Choroid plexus epithelial cell (primary cell): ENCODE measurements at regions not wholly inside any gene's neighbourhood (a gene's known extent, or its start where the extent isn't known, plus 50 kb on each side); places are given as distances from the start of the nearest gene placed in this dataset.

Experiments
- DNase-seq: peaks from one replicate; pipeline ENCODE4 v3.0.0-alpha.2; 2010; ENCODE audit warnings: low read depth
- H3K4me3 ChIP-seq: 2 replicates; pipeline ENCODE4 v1.5.1; 2011; ENCODE audit warnings: low read depth, mild to moderate bottlenecking, control low read depth, low read length, moderate library complexity
- CTCF ChIP-seq: conservative IDR thresholded peaks from 2 replicates; pipeline ENCODE4 v1.5.1; 2011; ENCODE audit warnings: low read depth, mild to moderate bottlenecking, control low read depth, inconsistent platforms, low read length, moderate library complexity

- DNase-seq = no peak
- H3K4me3 ChIP-seq = no peak overlapping the region
- TF ChIP-seq CTCF = no peak
Observed at GRCh38 chr3:4218456-4219226, 84.5 kb upstream of the SETMAR start.

DNA sequence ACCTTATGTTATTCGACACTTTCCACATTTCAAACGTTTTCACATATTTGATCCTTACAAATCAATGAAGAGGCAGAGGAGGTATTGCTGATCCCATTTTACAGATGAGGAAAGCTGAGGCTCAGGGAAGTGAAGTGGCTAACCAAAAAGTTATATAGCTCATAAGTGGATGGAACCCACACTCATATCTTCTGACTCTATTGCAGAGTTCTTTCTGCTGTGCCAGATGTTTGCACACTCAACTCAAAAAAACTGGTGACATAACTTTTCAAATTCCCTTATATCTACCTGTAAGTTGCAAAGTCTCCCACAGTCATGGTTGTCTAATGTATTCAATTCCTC, 84.0 kb upstream of the SETMAR start:
- H3K4me3 ChIP-seq = no peak overlapping the region
- no peak for DNase-seq
- TF ChIP-seq CTCF = no peak

DNA sequence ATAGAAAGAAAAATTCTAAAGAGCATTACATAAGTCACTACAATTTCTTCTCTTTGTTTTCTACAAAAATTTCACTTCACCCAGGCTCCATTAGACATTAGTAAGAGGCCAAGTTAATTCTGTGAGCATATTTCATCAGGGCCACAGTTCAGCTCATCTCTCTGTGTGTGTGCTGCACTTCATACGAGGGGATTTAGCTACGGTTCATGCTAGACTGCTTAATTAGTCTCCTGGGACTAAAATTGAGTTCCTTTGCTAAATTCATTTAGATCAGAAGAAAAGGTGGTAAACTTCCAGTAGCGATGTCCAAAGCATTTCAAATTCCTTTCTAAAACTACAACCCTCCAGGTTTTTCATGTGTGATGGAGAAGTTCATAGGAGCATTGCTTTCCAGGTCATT, 83.1 kb upstream of the SETMAR start:
- no peak for TF ChIP-seq CTCF
- DNase-seq = no peak
- no peak overlapping the region for H3K4me3 ChIP-seq

GRCh38 chr3:4222574-4223175, 80.5 kb upstream of the SETMAR start:
- H3K4me3 ChIP-seq = no peak overlapping the region
- no peak for TF ChIP-seq CTCF
- no peak for DNase-seq

DNA sequence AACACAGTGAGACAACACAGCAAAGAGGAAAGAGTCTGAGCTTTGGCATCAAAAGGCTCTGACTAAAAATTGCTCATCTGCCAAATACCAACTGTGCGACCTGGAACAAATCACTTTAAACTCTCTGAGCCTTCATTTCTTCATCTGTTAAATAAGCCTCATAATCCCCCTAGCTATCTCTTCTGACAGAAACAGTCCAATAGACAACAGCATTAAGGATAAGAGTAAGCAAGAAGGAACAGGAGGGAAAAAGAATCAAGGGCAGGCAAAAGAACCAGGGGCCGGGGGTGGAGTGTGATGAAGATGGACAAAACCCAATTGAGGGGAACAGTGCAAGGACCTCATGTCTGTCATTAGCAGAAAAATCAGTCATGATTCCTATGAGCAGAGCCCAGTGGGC, 79.4 kb upstream of the SETMAR start:
- no peak overlapping the region for H3K4me3 ChIP-seq
- no peak for TF ChIP-seq CTCF
- DNase-seq = no peak

DNA sequence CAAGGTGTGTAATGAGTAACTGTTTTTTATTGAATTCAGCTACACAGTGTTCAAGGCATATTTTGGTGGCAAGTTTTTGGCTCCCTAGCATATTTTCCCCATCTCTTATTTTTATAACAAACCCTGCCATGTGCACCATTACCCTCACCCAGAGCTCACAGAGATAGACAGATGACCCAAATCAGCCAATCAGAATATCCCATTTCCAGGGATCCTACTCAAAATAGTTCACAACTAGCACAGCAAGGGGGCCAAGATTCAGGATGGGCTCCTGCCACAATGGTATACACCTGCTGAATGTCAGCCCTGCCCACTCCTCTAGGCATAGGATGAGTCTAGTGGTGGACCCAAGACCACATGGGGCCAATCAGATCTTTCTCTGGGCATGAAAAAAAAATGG, 78.8 kb upstream of the SETMAR start:
- TF ChIP-seq CTCF = no peak
- no peak overlapping the region for H3K4me3 ChIP-seq
- no peak for DNase-seq

DNA sequence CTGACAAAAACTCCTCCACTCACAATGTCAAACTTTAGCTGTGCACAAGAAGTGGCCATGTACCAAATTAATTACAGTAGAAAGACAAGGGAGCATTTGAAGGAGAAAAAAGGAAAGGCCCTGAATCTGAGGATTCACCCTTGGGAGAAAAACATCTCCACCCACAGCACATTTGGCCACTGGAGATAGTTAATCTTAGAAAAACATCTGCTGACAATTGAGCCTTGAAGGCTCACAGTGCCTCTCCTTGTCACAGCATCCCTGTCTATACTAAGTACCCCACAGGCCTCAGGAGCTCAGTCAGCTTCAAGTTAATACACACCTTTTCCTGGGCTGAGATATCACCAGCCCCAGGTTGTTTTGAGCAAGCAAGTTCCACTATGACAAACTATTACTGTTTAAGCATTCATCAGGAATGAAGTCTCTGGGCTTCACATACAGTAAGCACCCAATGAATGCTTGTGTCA, 78.1 kb upstream of the SETMAR start:
- DNase-seq = no peak
- no peak overlapping the region for H3K4me3 ChIP-seq
- TF ChIP-seq CTCF = no peak
